NCI-H748 (cell line): ENCODE measurements at regions not wholly inside any gene's neighbourhood (a gene's known extent, or its start where the extent isn't known, plus 50 kb on each side); places are given as distances from the start of the nearest gene placed in this dataset.
A peak's percentile ranks its signal among the peaks of the same experiment; 100 is the strongest.

Experiments
- DNase-seq: peaks from one replicate; lab custom pipeline; 2025; ENCODE audit not compliant: unreplicated experiment; lab: John Stamatoyannopoulos, UW

- DNase-seq: no peak
Measured at GRCh38 chr4:154107337-154107736, 318.5 kb upstream of the SFRP2 start.

- DNase-seq: no peak
Measured at GRCh38 chr4:154088741-154089140, 299.9 kb upstream of the SFRP2 start.

GRCh38 chr4:154086247-154086646 is 297.4 kb upstream of the SFRP2 start:
- no peak for DNase-seq

GRCh38 chr4:154084864-154085263 is 296.0 kb upstream of the SFRP2 start:
- DNase-seq: no peak

- DNase-seq: peak; percentile 20
Measured at GRCh38 chr4:154082760-154083535, 294.1 kb upstream of the SFRP2 start.

GRCh38 chr4:154081391-154081790 is 292.5 kb upstream of the SFRP2 start:
- DNase-seq: no peak

- no peak for DNase-seq
Measured at GRCh38 chr4:154078504-154079350, 289.8 kb upstream of the SFRP2 start.

- DNase-seq: no peak
Measured at GRCh38 chr4:154076921-154077320, 288.0 kb upstream of the SFRP2 start.

- DNase-seq: no peak
Measured at GRCh38 chr4:154073107-154073822, 284.4 kb upstream of the SFRP2 start.

GRCh38 chr4:154067786-154068185 is 278.9 kb upstream of the SFRP2 start:
- DNase-seq: no peak

- DNase-seq: no peak
Measured at GRCh38 chr4:154065368-154065767, 276.5 kb upstream of the SFRP2 start.

GRCh38 chr4:154064244-154064643 is 275.4 kb upstream of the SFRP2 start:
- DNase-seq: no peak

GRCh38 chr4:154049457-154050181 is 260.7 kb upstream of the SFRP2 start:
- peak; percentile 22 for DNase-seq

GRCh38 chr4:154047733-154048132 is 258.9 kb upstream of the SFRP2 start:
- DNase-seq: no peak

GRCh38 chr4:154044742-154045485 is 256.0 kb upstream of the SFRP2 start:
- no peak for DNase-seq

- DNase-seq: no peak
Measured at GRCh38 chr4:154044108-154044531, 255.2 kb upstream of the SFRP2 start.

GRCh38 chr4:154041640-154042039 is 252.8 kb upstream of the SFRP2 start:
- no peak for DNase-seq

- peak; percentile 90 for DNase-seq
Measured at GRCh38 chr4:154039435-154040343, 250.8 kb upstream of the SFRP2 start.

- no peak for DNase-seq
Measured at GRCh38 chr4:154036856-154037255, 248.0 kb upstream of the SFRP2 start.
